ENCODE measurements at regions not wholly inside any gene's neighbourhood (a gene's known extent, or its start where the extent isn't known, plus 50 kb on each side); places are given as distances from the start of the nearest gene placed in this dataset.

DNA sequence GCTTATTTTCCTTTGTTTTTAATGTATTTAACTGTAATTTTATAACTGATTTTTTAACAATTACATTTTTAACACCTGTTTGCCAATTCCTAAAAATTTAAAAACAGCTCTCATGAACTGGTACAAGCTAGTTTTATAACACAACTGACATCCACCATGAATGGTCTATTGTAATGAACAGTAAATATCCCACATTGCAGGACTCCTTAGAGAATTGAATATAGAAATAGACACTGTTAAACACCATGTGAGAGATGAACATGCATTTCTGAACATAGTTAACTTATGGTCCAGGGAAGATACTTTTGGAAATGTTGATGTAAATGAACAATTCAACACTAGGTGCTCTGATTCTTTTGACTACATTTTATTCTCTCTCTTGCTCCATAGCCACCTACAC, 195.1 kb upstream of the GMDS start:
- peaks cover 0 to 2% of the 10 kb centered on the region in 2 donors for H3K27me3 Mint-ChIP-seq (ENCODE audit: low read depth in 2 of 2)
- H3K36me3 Mint-ChIP-seq = no peaks in the 10 kb centered on the region
- H3K4me1 Mint-ChIP-seq = no peaks in the 10 kb centered on the region
- H3K4me3 ChIP-seq (ENCODE audit: low read length) = no peak overlapping the region
- no peak overlapping the region for H3K27ac ChIP-seq (ENCODE audit: low read length)
- no peak overlapping the region for H3K4me3 Mint-ChIP-seq
- DNase-seq = no peak
- H3K4me1 ChIP-seq (ENCODE audit: control insufficient read depth, insufficient read depth, low read length) = no peaks in the 10 kb centered on the region
- ATAC-seq = no peak
- no peak overlapping the region for H3K27ac Mint-ChIP-seq
- no peaks in the 10 kb centered on the region for H3K9me3 Mint-ChIP-seq
- H3K9me3 ChIP-seq (ENCODE audit: control insufficient read depth, insufficient read depth, low read length) = no peaks in the 10 kb centered on the region
- H3K36me3 ChIP-seq (ENCODE audit: control insufficient read depth, insufficient read depth, low read length) = no peaks in the 10 kb centered on the region
- intact Hi-C loops (cut with micrococcal nuclease) = no loop called here
- no peaks in the 10 kb centered on the region for H3K27me3 ChIP-seq (ENCODE audit: control insufficient read depth, insufficient read depth, low read length)
- TF ChIP-seq, protein P1, sequence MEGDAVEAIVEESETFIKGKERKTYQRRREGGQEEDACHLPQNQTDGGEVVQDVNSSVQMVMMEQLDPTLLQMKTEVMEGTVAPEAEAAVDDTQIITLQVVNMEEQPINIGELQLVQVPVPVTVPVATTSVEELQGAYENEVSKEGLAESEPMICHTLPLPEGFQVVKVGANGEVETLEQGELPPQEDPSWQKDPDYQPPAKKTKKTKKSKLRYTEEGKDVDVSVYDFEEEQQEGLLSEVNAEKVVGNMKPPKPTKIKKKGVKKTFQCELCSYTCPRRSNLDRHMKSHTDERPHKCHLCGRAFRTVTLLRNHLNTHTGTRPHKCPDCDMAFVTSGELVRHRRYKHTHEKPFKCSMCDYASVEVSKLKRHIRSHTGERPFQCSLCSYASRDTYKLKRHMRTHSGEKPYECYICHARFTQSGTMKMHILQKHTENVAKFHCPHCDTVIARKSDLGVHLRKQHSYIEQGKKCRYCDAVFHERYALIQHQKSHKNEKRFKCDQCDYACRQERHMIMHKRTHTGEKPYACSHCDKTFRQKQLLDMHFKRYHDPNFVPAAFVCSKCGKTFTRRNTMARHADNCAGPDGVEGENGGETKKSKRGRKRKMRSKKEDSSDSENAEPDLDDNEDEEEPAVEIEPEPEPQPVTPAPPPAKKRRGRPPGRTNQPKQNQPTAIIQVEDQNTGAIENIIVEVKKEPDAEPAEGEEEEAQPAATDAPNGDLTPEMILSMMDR (IDR thresholded peaks at IDR 0.05) = no peak

DNA sequence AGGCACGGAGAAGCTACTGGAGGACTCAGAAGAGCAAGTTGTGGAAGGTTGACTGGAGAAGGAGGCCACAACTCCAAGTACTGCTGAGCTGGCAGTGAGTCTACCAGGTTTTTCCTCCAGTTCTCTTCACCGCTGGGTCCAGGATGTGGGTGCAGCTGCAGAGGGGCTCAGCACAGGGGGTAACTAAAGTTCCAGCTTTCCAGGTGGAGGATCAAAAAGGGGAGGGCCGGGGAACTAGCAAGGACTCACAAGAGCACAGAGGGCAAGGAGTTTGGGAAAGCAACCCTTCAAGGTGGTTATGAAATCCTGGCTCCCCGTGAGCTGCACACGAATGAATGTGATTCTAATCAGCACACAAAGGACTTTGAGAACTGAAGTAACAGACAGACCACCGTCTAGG, 194.2 kb upstream of the GMDS start:
- WGBS (ENCODE audit: insufficient coverage) = 83% methylated on average over 6 of the region's 6 CpGs
- Mint-ChIP-seq H3K27me3 (ENCODE audit: low read depth in 2 of 2) (peaks cover 0 to 2% of the 10 kb centered on the region in 2 donors), H3K4me3 (no peak overlapping the region), H3K27ac (no peak overlapping the region), H3K4me1 (no peaks in the 10 kb centered on the region), H3K9me3 (no peaks in the 10 kb centered on the region), H3K36me3 (no peaks in the 10 kb centered on the region)
- DNase-seq = no peak
- no peaks in the 10 kb centered on the region for H3K27me3 ChIP-seq (ENCODE audit: control insufficient read depth, insufficient read depth, low read length)
- no peaks in the 10 kb centered on the region for H3K4me1 ChIP-seq (ENCODE audit: control insufficient read depth, insufficient read depth, low read length)
- intact Hi-C loops (cut with micrococcal nuclease) = no loop called here
- no peaks in the 10 kb centered on the region for H3K36me3 ChIP-seq (ENCODE audit: control insufficient read depth, insufficient read depth, low read length)
- no peak for ATAC-seq
- no peak overlapping the region for H3K27ac ChIP-seq (ENCODE audit: low read length)
- TF ChIP-seq, protein P1 (IDR thresholded peaks at IDR 0.05) = no peak
- no peaks in the 10 kb centered on the region for H3K9me3 ChIP-seq (ENCODE audit: control insufficient read depth, insufficient read depth, low read length)
- H3K4me3 ChIP-seq (ENCODE audit: low read length) = no peak overlapping the region

DNA sequence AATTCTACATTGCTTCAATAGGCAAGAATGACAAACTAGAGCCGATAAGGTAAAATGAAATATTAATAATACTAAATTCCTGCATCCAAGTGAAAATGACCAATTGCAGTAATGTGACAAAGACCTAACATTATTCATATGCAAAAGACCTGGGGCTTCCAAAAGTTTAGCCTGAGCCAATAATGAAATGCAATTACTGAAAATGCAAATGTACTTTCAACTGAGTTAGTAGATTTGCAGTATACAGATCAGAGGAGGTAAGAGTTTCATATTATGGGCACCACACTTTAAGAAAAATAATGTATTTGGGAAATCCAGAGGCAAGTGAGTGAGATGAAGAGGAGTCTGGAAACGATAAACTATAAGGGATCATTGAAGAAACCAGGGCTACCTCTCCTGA, 193.7 kb upstream of the GMDS start:
- WGBS (ENCODE audit: insufficient coverage) = 100% methylated on average over 1 of the region's 2 CpGs
- no peaks in the 10 kb centered on the region for H3K36me3 Mint-ChIP-seq

More for the DNA sequence above, 193.7 kb upstream of the GMDS start:
- Mint-ChIP-seq H3K4me3 (no peak overlapping the region), H3K27ac (no peak overlapping the region), H3K9me3 (no peaks in the 10 kb centered on the region), H3K4me1 (no peaks in the 10 kb centered on the region), H3K27me3 (ENCODE audit: low read depth in 2 of 2) (peaks cover 0 to 2% of the 10 kb centered on the region in 2 donors)
- intact Hi-C loops (cut with micrococcal nuclease) = no loop called here
- H3K4me3 ChIP-seq (ENCODE audit: low read length) = no peak overlapping the region
- TF ChIP-seq, protein P1 (IDR thresholded peaks at IDR 0.05) = no peak
- H3K27me3 ChIP-seq (ENCODE audit: control insufficient read depth, insufficient read depth, low read length) = no peaks in the 10 kb centered on the region
- H3K36me3 ChIP-seq (ENCODE audit: control insufficient read depth, insufficient read depth, low read length) = no peaks in the 10 kb centered on the region
- DNase-seq (no peak), ATAC-seq (no peak)
- H3K4me1 ChIP-seq (ENCODE audit: control insufficient read depth, insufficient read depth, low read length) = no peaks in the 10 kb centered on the region
- H3K27ac ChIP-seq (ENCODE audit: low read length) = no peak overlapping the region
- no peaks in the 10 kb centered on the region for H3K9me3 ChIP-seq (ENCODE audit: control insufficient read depth, insufficient read depth, low read length)

Measured in natural killer cell (primary cell).